Posterior cingulate gyrus (tissue), 11 donors: ENCODE measurements at regions not wholly inside any gene's neighbourhood (a gene's known extent, or its start where the extent isn't known, plus 50 kb on each side); places are given as distances from the start of the nearest gene placed in this dataset.
"Not testable (repeated sequence)": the region's sequence is repeated elsewhere in the genome, so short reads cannot be mapped to it uniquely, and the experiment has no call there.

Experiments
- DNase-seq, 10 donors: peaks; one replicate each; pipeline versions ENCODE4 v3.0.0 to v3.0.0-alpha.2; 2020 to 2021; ENCODE audit warnings: mixed read lengths in 3 of 10
- intact Hi-C: fragments of 100-400 bp; cut with DNase I; formaldehyde crosslinking; loops from one replicate; pipeline ENCODE4 v1.15.1; 2023

- intact Hi-C loops = no loop called here
- no peak for DNase-seq
Observed at GRCh38 chr9:65400886-65401285, 115.9 kb upstream of the FOXD4L5 start.

- DNase-seq, intact Hi-C loops: not testable (repeated sequence)
Observed at GRCh38 chr9:65397763-65398719, 113.0 kb upstream of the FOXD4L5 start.

- intact Hi-C loops, DNase-seq: not testable (repeated sequence)
Observed at GRCh38 chr9:65397226-65397625, 112.2 kb upstream of the FOXD4L5 start.

GRCh38 chr9:65396601-65397000 lies 111.6 kb upstream of the FOXD4L5 start:
- intact Hi-C loops = not testable (repeated sequence)
- DNase-seq = peak in 1 of 10 donors; percentile 75

GRCh38 chr9:65395789-65396188 lies 110.8 kb upstream of the FOXD4L5 start:
- DNase-seq, intact Hi-C loops: not testable (repeated sequence)

GRCh38 chr9:65395121-65395520 lies 110.1 kb upstream of the FOXD4L5 start:
- intact Hi-C loops, DNase-seq: not testable (repeated sequence)

- DNase-seq, intact Hi-C loops: not testable (repeated sequence)
Observed at GRCh38 chr9:65393111-65393810, 108.3 kb upstream of the FOXD4L5 start.

- intact Hi-C loops, DNase-seq: not testable (repeated sequence)
Observed at GRCh38 chr9:65392611-65393010, 107.6 kb upstream of the FOXD4L5 start.

DNA sequence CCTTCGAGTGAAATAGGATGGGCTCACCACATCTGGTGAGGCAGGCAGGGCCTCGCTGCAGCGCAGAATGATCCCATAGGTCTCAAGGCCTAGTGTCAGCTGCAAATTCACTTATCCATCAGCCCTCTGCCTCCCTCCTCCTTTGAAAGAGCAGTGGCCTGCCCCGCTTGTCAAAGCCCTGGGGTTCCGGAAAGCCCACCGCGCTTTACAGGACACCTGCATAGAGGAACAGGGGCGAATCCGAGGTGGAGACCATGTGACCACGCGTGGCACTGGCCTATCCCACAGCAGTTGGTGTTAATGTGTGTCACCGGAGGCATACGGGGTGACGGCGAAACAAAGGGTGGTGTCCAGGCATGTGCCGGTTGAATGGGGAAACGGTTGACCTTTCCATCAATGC lies 104.7 kb upstream of the FOXD4L5 start:
- DNase-seq = peak in 5 of 10 donors; percentile 24 to 97 (median 59)

DNA sequence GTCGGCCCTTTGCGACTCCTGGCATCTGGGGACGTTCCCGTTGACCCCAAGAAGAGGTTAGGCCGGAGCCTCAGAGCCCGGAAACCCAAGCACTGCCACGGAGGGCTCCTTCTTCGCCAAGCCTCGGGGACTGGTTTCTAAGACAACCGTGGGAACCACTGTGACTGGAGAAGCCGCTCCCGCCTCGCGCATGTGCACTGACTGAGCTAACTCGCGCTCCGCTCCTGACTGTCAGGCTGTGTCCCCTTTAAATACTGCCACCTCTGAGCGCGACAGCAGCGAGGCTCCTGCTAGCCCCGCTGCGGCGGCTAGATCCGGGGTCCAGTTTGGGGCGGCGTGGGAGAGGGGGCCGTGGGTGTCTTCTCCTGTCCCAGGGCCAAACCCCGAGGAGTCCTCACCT lies 104.2 kb upstream of the FOXD4L5 start:
- DNase-seq, intact Hi-C loops: not testable (repeated sequence)

More for the DNA sequence above, 104.7 kb upstream of the FOXD4L5 start:
- intact Hi-C loops = not testable (repeated sequence)

DNA sequence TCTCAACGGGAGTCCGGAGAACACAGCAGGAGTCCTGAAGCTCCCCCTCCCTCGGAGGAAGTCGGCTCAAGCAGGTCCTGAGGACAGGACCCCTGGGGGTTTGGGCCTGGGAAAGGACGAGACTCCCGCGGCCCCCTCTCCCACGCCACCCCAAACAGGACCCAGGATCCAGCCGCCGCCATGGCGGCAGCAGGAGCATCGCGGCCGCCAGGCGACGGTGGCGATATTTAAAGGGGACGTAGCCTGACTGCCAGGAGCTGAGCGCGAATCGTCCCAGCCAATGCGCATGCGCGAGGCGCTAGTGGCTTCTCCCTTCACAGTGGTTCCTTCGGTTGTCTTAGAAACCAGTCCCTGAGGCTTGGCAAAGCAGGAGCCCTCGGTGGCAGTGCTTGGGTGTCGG lies 101.7 kb upstream of the FOXD4L5 start:
- intact Hi-C loops = not testable (repeated sequence)
- peak; percentile 41 to 97 (median 74) for DNase-seq

- DNase-seq, intact Hi-C loops: not testable (repeated sequence)
Observed at GRCh38 chr9:65386191-65386590, 101.2 kb upstream of the FOXD4L5 start.

DNA sequence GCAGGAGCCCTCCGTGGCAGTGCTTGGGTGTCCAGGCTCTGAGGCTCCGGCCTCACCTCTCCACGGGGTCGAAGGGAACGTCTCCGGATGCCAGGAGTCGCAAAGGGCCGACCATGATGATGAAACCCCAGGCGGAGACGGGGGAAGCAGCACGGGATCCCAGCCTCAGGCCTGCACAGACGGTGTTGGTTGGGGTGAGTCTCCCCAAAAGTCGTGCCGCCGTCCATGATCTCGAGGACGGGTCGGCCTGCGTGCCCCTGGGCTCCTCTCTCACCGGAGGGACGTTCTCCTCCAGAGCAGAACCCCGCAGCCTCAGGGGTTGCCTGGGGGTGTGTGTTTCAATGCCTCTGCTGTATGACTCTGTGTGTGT lies 100.6 kb upstream of the FOXD4L5 start:
- DNase-seq, intact Hi-C loops: not testable (repeated sequence)

GRCh38 chr9:65384759-65385654 lies 100.0 kb upstream of the FOXD4L5 start:
- intact Hi-C loops = not testable (repeated sequence)
- peak in 1 of 10 donors; percentile 83 for DNase-seq

GRCh38 chr9:65384066-65384465 lies 99.1 kb upstream of the FOXD4L5 start:
- intact Hi-C loops, DNase-seq: not testable (repeated sequence)

DNA sequence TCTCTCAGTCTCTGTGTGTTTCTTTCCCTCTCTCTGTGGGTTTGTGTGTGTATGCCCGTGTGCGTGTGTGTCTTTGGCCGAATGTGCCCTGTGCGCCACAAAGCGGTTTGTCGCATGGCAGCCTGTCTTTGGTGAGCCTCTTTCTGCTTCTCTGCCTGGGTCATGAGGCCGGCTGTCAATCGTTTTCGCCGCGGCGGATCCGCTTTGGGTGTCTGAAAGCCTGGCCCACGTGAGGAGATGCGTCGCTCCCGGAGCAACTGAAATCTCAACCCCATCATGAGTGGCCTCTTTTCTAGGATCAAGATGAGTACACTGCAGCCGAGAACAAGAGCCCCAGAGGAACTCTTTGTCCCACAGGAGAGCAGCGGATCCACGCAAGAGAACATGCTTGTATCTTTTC lies 98.6 kb upstream of the FOXD4L5 start:
- intact Hi-C loops, DNase-seq: not testable (repeated sequence)

- DNase-seq = peak in 1 of 10 donors; percentile 73
- intact Hi-C loops = not testable (repeated sequence)
Observed at GRCh38 chr9:65382701-65383318, 97.8 kb upstream of the FOXD4L5 start.
